ENCODE measurements at regions not wholly inside any gene's neighbourhood (a gene's known extent, or its start where the extent isn't known, plus 50 kb on each side); places are given as distances from the start of the nearest gene placed in this dataset.

GRCh38 chr5:57581772-57582171 lies 99.2 kb upstream of the ACTBL2 start:
- DNase-seq: no peak

- DNase-seq: no peak
Measured at GRCh38 chr5:57581222-57581621, 98.6 kb upstream of the ACTBL2 start.

- DNase-seq: no peak
Measured at GRCh38 chr5:57577432-57578175, 95.0 kb upstream of the ACTBL2 start.

GRCh38 chr5:57576317-57576716 lies 93.7 kb upstream of the ACTBL2 start:
- DNase-seq: no peak

- no peak for DNase-seq
Measured at GRCh38 chr5:57575839-57576238, 93.2 kb upstream of the ACTBL2 start.

- DNase-seq: no peak
Measured at GRCh38 chr5:57572461-57572860, 89.8 kb upstream of the ACTBL2 start.

- DNase-seq: no peak
Measured at GRCh38 chr5:57569601-57570000, 87.0 kb upstream of the ACTBL2 start.

GRCh38 chr5:57568136-57568535 lies 85.5 kb upstream of the ACTBL2 start:
- DNase-seq: no peak

- DNase-seq: no peak
Measured at GRCh38 chr5:57566914-57567313, 84.3 kb upstream of the ACTBL2 start.

GRCh38 chr5:57561231-57561842 lies 78.7 kb upstream of the ACTBL2 start:
- no peak for DNase-seq

GRCh38 chr5:57559110-57559635 lies 76.6 kb upstream of the ACTBL2 start:
- no peak for DNase-seq

- DNase-seq: no peak
Measured at GRCh38 chr5:57552033-57552432, 69.4 kb upstream of the ACTBL2 start.

- DNase-seq: no peak
Measured at GRCh38 chr5:57551251-57551650, 68.6 kb upstream of the ACTBL2 start.

- DNase-seq: no peak
Measured at GRCh38 chr5:57550132-57550531, 67.5 kb upstream of the ACTBL2 start.

GRCh38 chr5:57549566-57549965 lies 67.0 kb upstream of the ACTBL2 start:
- DNase-seq: no peak

GRCh38 chr5:57540823-57541222 lies 58.2 kb upstream of the ACTBL2 start:
- DNase-seq: no peak

GRCh38 chr5:57539281-57539701 lies 56.7 kb upstream of the ACTBL2 start:
- DNase-seq: no peak

GRCh38 chr5:57538341-57538955 lies 55.8 kb upstream of the ACTBL2 start:
- DNase-seq: no peak

- no peak for DNase-seq
Measured at GRCh38 chr5:57537811-57538210, 55.2 kb upstream of the ACTBL2 start.

GRCh38 chr5:57532513-57533497 lies 50.2 kb upstream of the ACTBL2 start:
- no peak for DNase-seq
